ENCODE measurements at regions not wholly inside any gene's neighbourhood (a gene's known extent, or its start where the extent isn't known, plus 50 kb on each side); places are given as distances from the start of the nearest gene placed in this dataset.

GRCh38 chr5:136538534-136538933, 173.2 kb upstream of the TRPC7 start:
- DNase-seq (ENCODE audit: low read depth), result no peak
- H3K4me3 ChIP-seq (ENCODE audit: low read depth, low read length), result no peak overlapping the region
- no peak for TF ChIP-seq CTCF (IDR thresholded peaks at IDR 0.05; ENCODE audit: low read depth, low read length)
- TF ChIP-seq MYC (IDR thresholded peaks at IDR 0.05; ENCODE audit: low read depth, low read length), result no peak
- TF ChIP-seq POLR2A (IDR thresholded peaks at IDR 0.05; ENCODE audit: extremely low read depth, insufficient read length), result no peak
- no peak for TF ChIP-seq MAX (IDR thresholded peaks at IDR 0.05; ENCODE audit: low read depth, low read length)

GRCh38 chr5:136529081-136529480, 163.7 kb upstream of the TRPC7 start:
- TF ChIP-seq MAX (IDR thresholded peaks at IDR 0.05; ENCODE audit: low read depth, low read length) (no peak), POLR2A (IDR thresholded peaks at IDR 0.05; ENCODE audit: extremely low read depth, insufficient read length) (no peak), CTCF (IDR thresholded peaks at IDR 0.05; ENCODE audit: low read depth, low read length) (no peak), MYC (IDR thresholded peaks at IDR 0.05; ENCODE audit: low read depth, low read length) (no peak)
- H3K4me3 ChIP-seq (ENCODE audit: low read depth, low read length), result no peak overlapping the region
- DNase-seq (ENCODE audit: low read depth), result no peak

- DNase-seq (ENCODE audit: low read depth), result no peak
These were observed 163.2 kb upstream of the TRPC7 start for GRCh38 chr5:136528481-136529030.

GRCh38 chr5:136527311-136527710, 162.0 kb upstream of the TRPC7 start:
- DNase-seq (ENCODE audit: low read depth), result no peak
- TF ChIP-seq MYC (IDR thresholded peaks at IDR 0.05; ENCODE audit: low read depth, low read length), result no peak
- TF ChIP-seq POLR2A (IDR thresholded peaks at IDR 0.05; ENCODE audit: extremely low read depth, insufficient read length), result no peak
- no peak for TF ChIP-seq MAX (IDR thresholded peaks at IDR 0.05; ENCODE audit: low read depth, low read length)
- TF ChIP-seq CTCF (IDR thresholded peaks at IDR 0.05; ENCODE audit: low read depth, low read length), result no peak
- no peak overlapping the region for H3K4me3 ChIP-seq (ENCODE audit: low read depth, low read length)

More at GRCh38 chr5:136528481-136529030, 163.2 kb upstream of the TRPC7 start:
- TF ChIP-seq MYC (IDR thresholded peaks at IDR 0.05; ENCODE audit: low read depth, low read length) (no peak), MAX (IDR thresholded peaks at IDR 0.05; ENCODE audit: low read depth, low read length) (no peak), CTCF (IDR thresholded peaks at IDR 0.05; ENCODE audit: low read depth, low read length) (no peak), POLR2A (IDR thresholded peaks at IDR 0.05; ENCODE audit: extremely low read depth, insufficient read length) (no peak)
- H3K4me3 ChIP-seq (ENCODE audit: low read depth, low read length), result no peak overlapping the region

GRCh38 chr5:136526791-136527190, 161.4 kb upstream of the TRPC7 start:
- no peak for DNase-seq (ENCODE audit: low read depth)
- no peak for TF ChIP-seq CTCF (IDR thresholded peaks at IDR 0.05; ENCODE audit: low read depth, low read length)
- TF ChIP-seq MYC (IDR thresholded peaks at IDR 0.05; ENCODE audit: low read depth, low read length), result no peak
- TF ChIP-seq MAX (IDR thresholded peaks at IDR 0.05; ENCODE audit: low read depth, low read length), result no peak
- no peak for TF ChIP-seq POLR2A (IDR thresholded peaks at IDR 0.05; ENCODE audit: extremely low read depth, insufficient read length)
- H3K4me3 ChIP-seq (ENCODE audit: low read depth, low read length), result no peak overlapping the region

Measured in NB4 (cell line).